B cell (primary cell): ENCODE measurements at regions not wholly inside any gene's neighbourhood (a gene's known extent, or its start where the extent isn't known, plus 50 kb on each side); places are given as distances from the start of the nearest gene placed in this dataset.

Experiments
- ATAC-seq: fragments of 200-7000 bp; cut with Tn5 transposase; one replicate; pipeline ENCODE4 v1.10.0; 2021; ENCODE audit warnings: low read depth, mild to moderate bottlenecking, moderate number of reproducible peaks, moderate library complexity
- CTCF ChIA-PET: fragments of 350-600 bp; sonication (Branson Sonifier 250); formaldehyde crosslinking; loops from one replicate; lab custom pipeline; 2021; ENCODE audit warnings: antibody characterized with exemption, inconsistent platforms; lab: Charles Lee
- POLR2A ChIA-PET: fragments of 350-600 bp; sonication (Branson Sonifier 250); formaldehyde crosslinking; loops from one replicate; lab custom pipeline; 2021; ENCODE audit warnings: antibody characterized with exemption; lab: Charles Lee
- DNase-seq: peaks from one replicate; pipeline ENCODE4 v3.0.0; 2013
- H2AFZ ChIP-seq: 2 replicates; pipeline ENCODE4 v1.6.1; 2012; ENCODE audit warnings: mild to moderate bottlenecking, low read depth, low read length; ENCODE audit not compliant: insufficient read depth, poor library complexity, severe bottlenecking
- H3K27ac ChIP-seq, 2 donors: 1 replicate in 1 of 2; 2 replicates in 1 of 2; pipeline ENCODE4 v1.5.1; 2012 to 2013; ENCODE audit warnings: low read length in 2 of 2, mild to moderate bottlenecking in 2 of 2, moderate library complexity in 1 of 2
- H3K27me3 ChIP-seq, 4 experiments: fragments of 200-600 bp in 1 of 4; sonication (generic) in 1 of 4; replicated peaks in 1 of 4; 1 replicate in 2 of 4; 2 replicates in 2 of 4; pipeline versions ENCODE4 v1.6.1 to v1.7.0; 2013 to 2016; ENCODE audit warnings: low read length in 3 of 4, mild to moderate bottlenecking in 2 of 4, mixed read lengths in 1 of 4, moderate library complexity in 1 of 4; ENCODE audit not compliant: insufficient read depth in 4 of 4, control insufficient read depth in 3 of 4; ENCODE audit errors: control extremely low read depth in 1 of 4
- H3K36me3 ChIP-seq, 2 experiments: replicated peaks in 1 of 2; 1 replicate in 1 of 2; 2 replicates in 1 of 2; pipeline versions ENCODE4 v1.6.1 to v1.7.1; 2013; ENCODE audit warnings: low read length in 1 of 2; ENCODE audit not compliant: insufficient read depth in 2 of 2, control insufficient read depth in 1 of 2; ENCODE audit errors: control extremely low read depth in 1 of 2, extremely low read depth in 1 of 2
- H3K4me1 ChIP-seq, 2 donors: fragments of 200-600 bp in 1 of 2; sonication (generic) in 1 of 2; 1 replicate in 1 of 2; 2 replicates in 1 of 2; pipeline versions ENCODE4 v1.5.1 to v1.6.1; 2013 to 2017; ENCODE audit warnings: low read length in 2 of 2; ENCODE audit not compliant: control insufficient read depth in 2 of 2, insufficient read depth in 2 of 2
- H3K4me2 ChIP-seq: replicated peaks from 2 replicates; pipeline ENCODE3; 2012; ENCODE audit warnings: mild to moderate bottlenecking, low read depth, low read length; ENCODE audit not compliant: poor library complexity, severe bottlenecking
- H3K4me3 ChIP-seq, 5 experiments: fragments of 200-600 bp in 1 of 5; sonication (generic) in 1 of 5; 1 replicate in 3 of 5; 2 replicates in 2 of 5; pipeline versions ENCODE4 v1.5.1 to v1.7.0; 2011 to 2016; ENCODE audit warnings: low read length in 4 of 5, mild to moderate bottlenecking in 4 of 5, low read depth in 2 of 5, control low read depth in 1 of 5, moderate library complexity in 1 of 5; ENCODE audit not compliant: insufficient read depth in 1 of 5; ENCODE audit errors: control extremely low read depth in 1 of 5, extremely low read depth in 1 of 5
- H3K79me2 ChIP-seq: fragments of 200-600 bp; sonication (generic); one replicate; pipeline ENCODE4 v1.6.0; 2016; ENCODE audit warnings: low read length; ENCODE audit not compliant: control insufficient read depth, insufficient read depth
- H3K9ac ChIP-seq: fragments of 200-600 bp; sonication (generic); 2 replicates; pipeline ENCODE4 v1.6.1; 2017; ENCODE audit warnings: mild to moderate bottlenecking, low read length, moderate library complexity
- H3K9me3 ChIP-seq, 3 donors: one replicate each; pipeline versions ENCODE4 v1.6.1 to v1.7.1; 2013; ENCODE audit warnings: low read length in 2 of 3; ENCODE audit not compliant: control insufficient read depth in 2 of 3, insufficient read depth in 1 of 3; ENCODE audit errors: control extremely low read depth in 1 of 3
- H4K20me1 ChIP-seq: 2 replicates; pipeline ENCODE4 v1.6.0; 2012; ENCODE audit warnings: mild to moderate bottlenecking, low read length; ENCODE audit not compliant: insufficient read depth, control insufficient read depth, poor library complexity, severe bottlenecking
- H3K27ac Mint-ChIP-seq: one replicate; pipeline ENCODE4 v1.8.0; 2021; ENCODE audit warnings: mixed read lengths
- H3K27me3 Mint-ChIP-seq: one replicate; pipeline ENCODE4 v1.8.0; 2021; ENCODE audit warnings: mixed read lengths
- H3K4me1 Mint-ChIP-seq: one replicate; pipeline ENCODE4 v1.8.0; 2021; ENCODE audit warnings: mixed read lengths
- H3K4me3 Mint-ChIP-seq: one replicate; pipeline ENCODE4 v1.8.0; 2021; ENCODE audit warnings: mixed read lengths
- H3K9me3 Mint-ChIP-seq: one replicate; pipeline ENCODE4 v1.8.0; 2022; ENCODE audit warnings: mixed read lengths; ENCODE audit not compliant: insufficient read depth
- EZH2 ChIP-seq: IDR thresholded peaks from 2 replicates; pipeline ENCODE4 v1.6.1; 2012; ENCODE audit warnings: borderline replicate concordance, low read depth, mild to moderate bottlenecking, moderate library complexity, low read length; ENCODE audit not compliant: insufficient read depth, poor library complexity, severe bottlenecking
- WGBS: methylation state at CpG from one replicate; pipeline ENCODE4 v1.1.5; 2013; ENCODE audit warnings: missing lambda C conversion rate; ENCODE audit not compliant: insufficient coverage; 5-methylcytosine and 5-hydroxymethylcytosine counted together
- intact Hi-C: fragments of 100-400 bp; cut with micrococcal nuclease; formaldehyde crosslinking; loops from one replicate; pipeline ENCODE4 v1.10.0; 2022
- TF ChIP-seq, protein P1 (sequence below): fragments of 200-600 bp; IDR thresholded peaks from one replicate; pipeline ENCODE4 v1.8.0; 2022; ENCODE audit warnings: antibody characterized with exemption, mild to moderate bottlenecking

DNA sequence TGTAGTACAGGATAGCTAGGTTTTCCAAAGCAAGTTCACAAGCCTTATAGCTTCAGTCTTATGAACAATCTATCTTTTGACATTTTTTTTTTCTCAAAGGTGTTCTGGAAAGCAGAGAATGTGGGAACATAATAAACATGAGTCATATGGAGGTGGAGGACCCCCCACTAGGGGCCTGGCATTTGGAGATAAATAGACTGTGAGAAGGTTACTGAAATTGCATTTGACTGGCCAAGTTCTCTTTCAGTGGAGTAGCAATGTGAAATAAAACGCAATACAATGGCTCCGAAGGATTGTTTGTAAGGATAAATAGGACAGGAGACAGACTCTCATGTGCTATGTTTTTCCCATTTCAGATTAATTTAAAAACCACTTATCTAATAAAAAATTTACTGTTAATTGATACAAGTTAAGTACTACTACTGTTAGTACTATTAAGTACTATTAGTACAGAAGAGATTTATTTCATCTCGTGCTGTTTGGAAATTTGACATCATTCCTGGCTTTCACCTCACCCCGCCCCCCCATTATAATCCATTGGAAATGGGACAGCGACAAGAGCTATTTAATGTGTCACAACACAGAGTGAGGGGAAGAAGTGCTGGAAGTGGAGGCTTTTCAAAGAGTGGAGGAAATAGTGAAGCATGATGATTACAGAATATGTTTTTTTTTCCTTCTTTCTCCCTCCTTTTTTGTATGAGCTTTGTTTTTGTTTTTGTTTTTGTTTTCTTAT lies 122.6 kb upstream of the ID4 start:
- CTCF ChIA-PET, result no interaction called here
- H3K27ac ChIP-seq, result no peak overlapping the region
- no peak overlapping the region for H3K27ac Mint-ChIP-seq

DNA sequence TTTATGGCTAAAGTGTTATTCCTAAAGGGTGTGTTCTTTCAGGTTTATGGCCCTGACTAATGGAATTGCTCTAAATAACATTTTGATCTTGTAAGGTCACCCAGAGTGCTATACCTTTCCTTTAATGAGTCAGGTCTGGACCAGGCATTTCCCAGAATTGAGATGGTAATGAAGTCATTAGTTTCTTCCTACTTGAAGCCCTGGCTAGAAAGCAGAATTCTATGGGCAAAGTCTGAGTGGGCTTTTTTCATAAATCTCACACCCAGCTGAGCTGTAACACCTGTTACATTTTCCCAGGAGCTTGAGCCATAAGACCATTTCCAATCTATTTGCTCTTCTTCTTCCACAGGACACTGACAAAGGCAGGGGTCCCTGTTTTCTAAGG lies 122.0 kb upstream of the ID4 start:
- no peaks in the 10 kb centered on the region for H3K4me1 ChIP-seq
- ChIA-PET POLR2A (no interaction called here), CTCF (no interaction called here)
- H3K27ac Mint-ChIP-seq, result no peak overlapping the region
- H3K27ac ChIP-seq, result no peak overlapping the region
- no peaks in the 10 kb centered on the region for H3K4me1 Mint-ChIP-seq
- no peaks in the 10 kb centered on the region for H3K9me3 Mint-ChIP-seq
- no peak overlapping the region for H2AFZ ChIP-seq
- peaks cover 0 to 5% (median 0%) of the 10 kb centered on the region in 3 donors for H3K9me3 ChIP-seq
- no peaks in the 10 kb centered on the region for H3K27me3 Mint-ChIP-seq
- DNase-seq, result no peak
- TF ChIP-seq EZH2, result no peak
- TF ChIP-seq, protein P1, sequence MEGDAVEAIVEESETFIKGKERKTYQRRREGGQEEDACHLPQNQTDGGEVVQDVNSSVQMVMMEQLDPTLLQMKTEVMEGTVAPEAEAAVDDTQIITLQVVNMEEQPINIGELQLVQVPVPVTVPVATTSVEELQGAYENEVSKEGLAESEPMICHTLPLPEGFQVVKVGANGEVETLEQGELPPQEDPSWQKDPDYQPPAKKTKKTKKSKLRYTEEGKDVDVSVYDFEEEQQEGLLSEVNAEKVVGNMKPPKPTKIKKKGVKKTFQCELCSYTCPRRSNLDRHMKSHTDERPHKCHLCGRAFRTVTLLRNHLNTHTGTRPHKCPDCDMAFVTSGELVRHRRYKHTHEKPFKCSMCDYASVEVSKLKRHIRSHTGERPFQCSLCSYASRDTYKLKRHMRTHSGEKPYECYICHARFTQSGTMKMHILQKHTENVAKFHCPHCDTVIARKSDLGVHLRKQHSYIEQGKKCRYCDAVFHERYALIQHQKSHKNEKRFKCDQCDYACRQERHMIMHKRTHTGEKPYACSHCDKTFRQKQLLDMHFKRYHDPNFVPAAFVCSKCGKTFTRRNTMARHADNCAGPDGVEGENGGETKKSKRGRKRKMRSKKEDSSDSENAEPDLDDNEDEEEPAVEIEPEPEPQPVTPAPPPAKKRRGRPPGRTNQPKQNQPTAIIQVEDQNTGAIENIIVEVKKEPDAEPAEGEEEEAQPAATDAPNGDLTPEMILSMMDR, result no peak
- H3K4me2 ChIP-seq, result no peak overlapping the region
- H3K36me3 ChIP-seq, result no peaks in the 10 kb centered on the region
- H3K27me3 ChIP-seq, result no peaks in the 10 kb centered on the region
- no peaks in the 10 kb centered on the region for H3K79me2 ChIP-seq
- no peak overlapping the region for H3K9ac ChIP-seq
- H3K4me3 Mint-ChIP-seq, result no peak overlapping the region
- H4K20me1 ChIP-seq, result no peaks in the 10 kb centered on the region
- no peak for ATAC-seq
- intact Hi-C loops, result no loop called here
- H3K4me3 ChIP-seq, result no peak overlapping the region

More for the DNA sequence above, 122.6 kb upstream of the ID4 start:
- Histone ChIP-seq H3K27me3 (no peaks in the 10 kb centered on the region), H3K9me3 (peaks cover 0 to 1% (median 0%) of the 10 kb centered on the region in 3 donors), H3K9ac (no peak overlapping the region), H3K4me2 (no peak overlapping the region), H3K4me1 (no peaks in the 10 kb centered on the region), H2AFZ (no peak overlapping the region), H3K79me2 (no peaks in the 10 kb centered on the region), H3K4me3 (no peak overlapping the region), H3K36me3 (no peaks in the 10 kb centered on the region), H4K20me1 (no peaks in the 10 kb centered on the region)
- Mint-ChIP-seq H3K9me3 (no peaks in the 10 kb centered on the region), H3K27me3 (no peaks in the 10 kb centered on the region), H3K4me3 (no peak overlapping the region), H3K4me1 (no peaks in the 10 kb centered on the region)
- POLR2A ChIA-PET, result no interaction called here
- DNase-seq (no peak), ATAC-seq (no peak)
- intact Hi-C loops, result no loop called here
- no CpG with 5 or more reads among the region's 5 CpGs for WGBS
- TF ChIP-seq EZH2, result no peak
